Prostate gland (tissue), 2 donors: ENCODE measurements at regions not wholly inside any gene's neighbourhood (a gene's known extent, or its start where the extent isn't known, plus 50 kb on each side); places are given as distances from the start of the nearest gene placed in this dataset.

Experiments used
- CTCF ChIP-seq, 4 experiments: fragments of 200-600 bp in 2 of 4; fragments of 450-650 bp in 2 of 4; sonication (generic) in 2 of 4; IDR thresholded peaks; 1 replicate in 3 of 4; 2 replicates in 1 of 4; pipeline ENCODE4 v1.5.1; 2016 to 2019; ENCODE audit warnings: antibody characterized with exemption in 4 of 4, mild to moderate bottlenecking in 2 of 4, moderate library complexity in 2 of 4
- POLR2A ChIP-seq: fragments of 450-650 bp; IDR thresholded peaks from one replicate; pipeline ENCODE4 v1.6.1; 2016; ENCODE audit warnings: antibody characterized with exemption, mild to moderate bottlenecking

GRCh38 chr14:37791384-37792036, 196.1 kb downstream of the TTC6 start:
- TF ChIP-seq POLR2A (no peak), CTCF (IDR thresholded peaks at IDR 0.05) (no peak)
